HG02970 (cell line): ENCODE measurements at regions not wholly inside any gene's neighbourhood (a gene's known extent, or its start where the extent isn't known, plus 50 kb on each side); places are given as distances from the start of the nearest gene placed in this dataset.
"Not testable (repeated sequence)": the region's sequence is repeated elsewhere in the genome, so short reads cannot be mapped to it uniquely, and the experiment has no call there.

Source experiments
- ATAC-seq: cut with Tn5 transposase; IDR thresholded peaks from one replicate; pipeline ENCODE4 v1.9.1; 2021; ENCODE audit warnings: mild to moderate bottlenecking, moderate library complexity, moderate number of reproducible peaks; ENCODE audit not compliant: unreplicated experiment, low FRiP score

GRCh38 chr4:129829373-129829772 is 733.4 kb downstream of the C4orf33 start:
- ATAC-seq, result no peak

GRCh38 chr4:129839687-129840086 is 743.7 kb downstream of the C4orf33 start:
- no peak for ATAC-seq

GRCh38 chr4:129842096-129842495 is 746.1 kb downstream of the C4orf33 start:
- ATAC-seq, result no peak

- no peak for ATAC-seq
Measured at GRCh38 chr4:129852434-129852833, 756.5 kb downstream of the C4orf33 start.

GRCh38 chr4:129853685-129854467 is 757.9 kb downstream of the C4orf33 start:
- not testable (repeated sequence) for ATAC-seq

GRCh38 chr4:129862461-129862860 is 766.5 kb downstream of the C4orf33 start:
- no peak for ATAC-seq

GRCh38 chr4:129863206-129863605 is 767.3 kb downstream of the C4orf33 start:
- ATAC-seq, result no peak

- no peak for ATAC-seq
Measured at GRCh38 chr4:129883996-129884395, 788.0 kb downstream of the C4orf33 start.

- ATAC-seq, result no peak
Measured at GRCh38 chr4:129897111-129897510, 801.2 kb downstream of the C4orf33 start.

GRCh38 chr4:129899849-129900248 is 803.9 kb downstream of the C4orf33 start:
- ATAC-seq, result no peak

- ATAC-seq, result no peak
Measured at GRCh38 chr4:129900430-129900953, 804.5 kb downstream of the C4orf33 start.

- no peak for ATAC-seq
Measured at GRCh38 chr4:129901205-129901604, 805.3 kb downstream of the C4orf33 start.

GRCh38 chr4:129903861-129904260 is 807.9 kb downstream of the C4orf33 start:
- ATAC-seq, result no peak

GRCh38 chr4:129905256-129905655 is 809.3 kb downstream of the C4orf33 start:
- ATAC-seq, result no peak

GRCh38 chr4:129908117-129908516 is 812.2 kb downstream of the C4orf33 start:
- no peak for ATAC-seq

GRCh38 chr4:129916991-129917390 is 821.0 kb downstream of the C4orf33 start:
- ATAC-seq, result no peak

GRCh38 chr4:129917651-129918050 is 821.7 kb downstream of the C4orf33 start:
- no peak for ATAC-seq

- ATAC-seq, result no peak
Measured at GRCh38 chr4:129926936-129927335, 831.0 kb downstream of the C4orf33 start.

- ATAC-seq, result no peak
Measured at GRCh38 chr4:129929052-129929451, 833.1 kb downstream of the C4orf33 start.

- ATAC-seq, result no peak
Measured at GRCh38 chr4:129929984-129930383, 834.0 kb downstream of the C4orf33 start.

GRCh38 chr4:129950217-129950616 is 854.3 kb downstream of the C4orf33 start:
- ATAC-seq, result no peak

GRCh38 chr4:129966175-129966574 is 870.2 kb downstream of the C4orf33 start:
- ATAC-seq, result no peak
